ENCODE measurements at regions not wholly inside any gene's neighbourhood (a gene's known extent, or its start where the extent isn't known, plus 50 kb on each side); places are given as distances from the start of the nearest gene placed in this dataset.

- H3K9me2 ChIP-seq (ENCODE audit: insufficient read depth, low read length) = no peaks in the 10 kb centered on the region
- H3K79me2 ChIP-seq (replicated peaks; ENCODE audit: insufficient read depth, low read length) = no peaks in the 10 kb centered on the region
- H3K9me3 ChIP-seq (ENCODE audit: low read length) = no peaks in the 10 kb centered on the region
- no peak overlapping the region for H3K4me3 ChIP-seq (ENCODE audit: low read length)
- no peaks in the 10 kb centered on the region for H3K27me3 ChIP-seq (ENCODE audit: insufficient read depth, low read depth, low read length)
- H4K20me1 ChIP-seq (ENCODE audit: insufficient read depth) = no peaks in the 10 kb centered on the region
- no peak overlapping the region for H2AFZ ChIP-seq (ENCODE audit: low read depth, low read length)
- no peak overlapping the region for H3K9ac ChIP-seq (ENCODE audit: low read length)
- H3K36me3 ChIP-seq (ENCODE audit: insufficient read depth, low read length) = no peaks in the 10 kb centered on the region
- no peak for TF ChIP-seq EP300 (conservative IDR thresholded peaks at IDR 0.05; ENCODE audit: poor library complexity, severe bottlenecking)
- H3K4me2 ChIP-seq (ENCODE audit: low read length) = no peak overlapping the region
- no peaks in the 10 kb centered on the region for H3F3A ChIP-seq (ENCODE audit: insufficient read depth, low read length, poor library complexity, severe bottlenecking)
- no peak overlapping the region for H3K27ac ChIP-seq (ENCODE audit: low read length)
Observed at GRCh38 chr18:10090668-10091067, 176.9 kb downstream of the VAPA start.

GRCh38 chr18:10093445-10093844 lies 179.6 kb downstream of the VAPA start:
- no peaks in the 10 kb centered on the region for H3F3A ChIP-seq (ENCODE audit: insufficient read depth, low read length, poor library complexity, severe bottlenecking)
- no peaks in the 10 kb centered on the region for H3K36me3 ChIP-seq (ENCODE audit: insufficient read depth, low read length)
- H3K9me3 ChIP-seq (ENCODE audit: low read length) = no peaks in the 10 kb centered on the region
- no peak overlapping the region for H3K27ac ChIP-seq (ENCODE audit: low read length)
- H4K20me1 ChIP-seq (ENCODE audit: insufficient read depth) = no peaks in the 10 kb centered on the region
- no peak overlapping the region for H3K4me3 ChIP-seq (ENCODE audit: low read length)
- no peaks in the 10 kb centered on the region for H3K79me2 ChIP-seq (replicated peaks; ENCODE audit: insufficient read depth, low read length)
- TF ChIP-seq MXI1 (conservative IDR thresholded peaks at IDR 0.05; ENCODE audit: poor library complexity, severe bottlenecking) = no peak
- no peak for TF ChIP-seq EP300 (conservative IDR thresholded peaks at IDR 0.05; ENCODE audit: poor library complexity, severe bottlenecking)
- no peak for TF ChIP-seq CTCF (IDR thresholded peaks at IDR 0.05; ENCODE audit: poor library complexity, severe bottlenecking)
- TF ChIP-seq RAD21 (conservative IDR thresholded peaks at IDR 0.05) = no peak
- no peak for TF ChIP-seq SMC3 (conservative IDR thresholded peaks at IDR 0.05; ENCODE audit: poor library complexity)
- no peak for TF ChIP-seq EZH2 (IDR thresholded peaks at IDR 0.05; ENCODE audit: borderline replicate concordance, insufficient read depth, low read length, poor library complexity, severe bottlenecking)
- no peak for TF ChIP-seq REST (IDR thresholded peaks at IDR 0.05; ENCODE audit: borderline replicate concordance)
- TF ChIP-seq TAF1 (IDR thresholded peaks at IDR 0.05; ENCODE audit: low read depth) = no peak
- no peak for TF ChIP-seq POLR2AphosphoS5 (IDR thresholded peaks at IDR 0.05)
- H3K9me2 ChIP-seq (ENCODE audit: insufficient read depth, low read length) = no peaks in the 10 kb centered on the region
- no peaks in the 10 kb centered on the region for H3K27me3 ChIP-seq (ENCODE audit: insufficient read depth, low read depth, low read length)
- H3K4me2 ChIP-seq (ENCODE audit: low read length) = no peak overlapping the region
- no peak overlapping the region for H3K9ac ChIP-seq (ENCODE audit: low read length)
- no peak overlapping the region for H2AFZ ChIP-seq (ENCODE audit: low read depth, low read length)

- no peak overlapping the region for H3K4me2 ChIP-seq (ENCODE audit: low read length)
- no peak for TF ChIP-seq EZH2 (IDR thresholded peaks at IDR 0.05; ENCODE audit: borderline replicate concordance, insufficient read depth, low read length, poor library complexity, severe bottlenecking)
- no peak for TF ChIP-seq REST (IDR thresholded peaks at IDR 0.05; ENCODE audit: borderline replicate concordance)
- TF ChIP-seq RAD21 (conservative IDR thresholded peaks at IDR 0.05) = no peak
- TF ChIP-seq SMC3 (conservative IDR thresholded peaks at IDR 0.05; ENCODE audit: poor library complexity) = no peak
- TF ChIP-seq POLR2AphosphoS5 (IDR thresholded peaks at IDR 0.05) = no peak
- no peak for TF ChIP-seq MXI1 (conservative IDR thresholded peaks at IDR 0.05; ENCODE audit: poor library complexity, severe bottlenecking)
- no peaks in the 10 kb centered on the region for H3K79me2 ChIP-seq (replicated peaks; ENCODE audit: insufficient read depth, low read length)
- H3K9me2 ChIP-seq (ENCODE audit: insufficient read depth, low read length) = no peaks in the 10 kb centered on the region
- H3K4me3 ChIP-seq (ENCODE audit: low read length) = no peak overlapping the region
- H3F3A ChIP-seq (ENCODE audit: insufficient read depth, low read length, poor library complexity, severe bottlenecking) = no peaks in the 10 kb centered on the region
- H2AFZ ChIP-seq (ENCODE audit: low read depth, low read length) = no peak overlapping the region
- no peaks in the 10 kb centered on the region for H3K36me3 ChIP-seq (ENCODE audit: insufficient read depth, low read length)
- no peaks in the 10 kb centered on the region for H4K20me1 ChIP-seq (ENCODE audit: insufficient read depth)
- no peaks in the 10 kb centered on the region for H3K9me3 ChIP-seq (ENCODE audit: low read length)
- H3K27me3 ChIP-seq (ENCODE audit: insufficient read depth, low read depth, low read length) = no peaks in the 10 kb centered on the region
- no peak overlapping the region for H3K27ac ChIP-seq (ENCODE audit: low read length)
- H3K9ac ChIP-seq (ENCODE audit: low read length) = no peak overlapping the region
Observed at GRCh38 chr18:10094154-10094553, 180.3 kb downstream of the VAPA start.
